Dendritic cell treated with granulocyte-macrophage colony-stimulating factor and Interleukin-4, amounts not matched to agents 40 ng/mL and 50 ng/mL, for 4 days (primary cell): ENCODE measurements at regions not wholly inside any gene's neighbourhood (a gene's known extent, or its start where the extent isn't known, plus 50 kb on each side); places are given as distances from the start of the nearest gene placed in this dataset.
A peak's percentile ranks its signal among the peaks of the same experiment; 100 is the strongest.
"Not testable (repeated sequence)": the region's sequence is repeated elsewhere in the genome, so short reads cannot be mapped to it uniquely, and the experiment has no call there.

Experiments used
- H3K27ac Mint-ChIP-seq: one replicate; pipeline ENCODE4 v1.8.0; 2022; ENCODE audit warnings: mild to moderate bottlenecking, mixed read lengths
- H3K27me3 Mint-ChIP-seq: one replicate; pipeline ENCODE4 v1.8.0; 2022; ENCODE audit warnings: mild to moderate bottlenecking, mixed read lengths
- H3K36me3 Mint-ChIP-seq: one replicate; pipeline ENCODE4 v1.8.0; 2022; ENCODE audit warnings: low read depth, mixed read lengths
- H3K4me1 Mint-ChIP-seq: one replicate; pipeline ENCODE4 v1.8.0; 2022; ENCODE audit warnings: low read depth, mixed read lengths
- H3K4me3 Mint-ChIP-seq: one replicate; pipeline ENCODE4 v1.8.0; 2022; ENCODE audit warnings: mild to moderate bottlenecking, moderate library complexity, mixed read lengths
- H3K9me3 Mint-ChIP-seq: one replicate; pipeline ENCODE4 v1.8.0; 2022; ENCODE audit warnings: mixed read lengths
- intact Hi-C: fragments of 100-400 bp; cut with micrococcal nuclease; formaldehyde crosslinking; loops from one replicate; pipeline ENCODE4 v1.15.0; 2022

DNA sequence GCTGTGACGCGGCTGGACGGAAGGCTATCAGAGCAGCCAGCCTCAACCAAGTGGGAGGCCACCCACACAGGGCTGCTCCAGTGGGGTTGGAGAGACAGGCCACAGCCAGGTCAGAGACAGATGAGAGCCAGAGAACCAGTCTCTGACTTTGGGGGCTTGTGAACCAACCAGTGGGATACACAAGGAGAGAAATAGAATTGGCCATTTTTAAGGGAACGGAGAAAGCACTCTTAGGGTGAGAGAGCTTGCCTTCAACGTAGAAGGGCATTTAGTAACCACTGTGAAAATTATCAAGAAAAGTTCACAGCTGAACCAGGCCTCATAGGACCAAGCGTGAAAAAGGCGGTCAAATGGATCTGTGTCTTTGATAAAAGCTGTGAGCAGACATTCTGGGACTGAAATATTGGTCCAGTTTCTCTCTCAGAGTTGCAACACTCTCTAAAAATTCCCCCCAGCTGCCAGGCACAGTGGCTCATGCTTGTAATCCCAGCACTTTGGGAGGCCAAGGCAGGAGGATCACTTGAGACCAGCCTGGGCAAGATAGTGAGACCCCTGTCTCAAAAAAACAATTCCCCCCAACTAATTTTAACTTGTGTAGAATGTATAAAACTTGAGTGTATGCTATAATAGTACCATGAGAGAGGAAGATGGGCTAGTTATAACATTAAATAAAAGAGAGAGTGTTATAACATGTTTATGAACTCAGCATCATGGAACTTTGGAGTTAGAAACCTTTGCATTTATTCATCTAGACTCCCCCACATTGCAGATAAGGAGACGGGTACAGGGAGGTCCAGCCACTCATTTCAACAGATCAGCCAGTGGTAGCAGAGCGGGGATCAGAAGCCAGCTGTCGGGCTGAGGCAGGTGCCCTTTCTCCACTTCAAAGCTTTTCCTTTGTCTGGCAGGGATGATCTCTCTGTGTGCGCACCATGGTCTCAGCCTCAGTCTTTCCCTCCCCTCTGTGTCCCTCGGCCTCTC is 132.2 kb downstream of the NPIPB11 start:
- H3K27me3 Mint-ChIP-seq = peaks cover 24% of the 10 kb centered on the region
- H3K4me1 Mint-ChIP-seq = peaks cover 12% of the 10 kb centered on the region
- H3K27ac Mint-ChIP-seq = not testable (repeated sequence)

DNA sequence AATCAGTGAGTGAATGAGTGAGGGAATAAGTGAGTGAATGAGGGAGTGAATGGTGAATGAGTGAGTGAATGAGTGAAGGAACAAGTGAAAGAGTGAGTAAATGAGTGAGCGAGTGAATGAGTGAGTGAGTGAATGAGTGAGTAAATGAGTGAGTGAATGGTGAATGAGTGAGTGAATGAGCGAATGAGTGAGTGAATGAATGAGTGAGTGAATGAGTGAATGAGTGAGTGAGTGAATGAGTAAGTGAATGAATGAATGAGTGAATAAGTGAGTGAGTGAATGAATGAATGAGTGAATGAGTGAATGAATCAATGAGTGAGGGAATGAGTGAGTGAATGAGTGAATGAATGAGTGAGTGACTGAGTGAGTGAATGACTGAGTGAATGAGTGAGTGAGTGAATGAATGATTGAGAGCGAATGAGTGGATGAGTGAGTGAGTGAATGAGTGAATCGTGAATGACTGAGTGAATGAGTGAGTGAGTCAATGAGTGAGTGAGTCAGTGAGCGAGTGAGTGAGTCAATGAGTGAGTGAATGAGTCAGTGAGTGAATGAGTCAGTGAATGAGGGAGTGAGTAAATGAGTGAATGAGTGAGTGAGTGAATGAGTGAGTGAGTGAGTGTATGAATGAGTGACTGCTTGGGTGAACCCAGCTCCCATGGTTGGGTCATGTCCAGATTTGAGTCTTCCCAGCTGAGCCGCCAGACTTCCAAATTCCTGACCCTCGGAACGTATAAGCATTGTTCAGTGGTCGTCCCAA is 133.0 kb downstream of the NPIPB11 start:
- peaks cover 29% of the 10 kb centered on the region for H3K27me3 Mint-ChIP-seq
- H3K4me1 Mint-ChIP-seq, H3K27ac Mint-ChIP-seq, H3K36me3 Mint-ChIP-seq, H3K4me3 Mint-ChIP-seq, intact Hi-C loops: not testable (repeated sequence)
- H3K9me3 Mint-ChIP-seq = peaks cover 11% of the 10 kb centered on the region

More for the DNA sequence above, 132.2 kb downstream of the NPIPB11 start:
- H3K36me3 Mint-ChIP-seq, intact Hi-C loops, H3K4me3 Mint-ChIP-seq: not testable (repeated sequence)
- peaks cover 11% of the 10 kb centered on the region for H3K9me3 Mint-ChIP-seq

DNA sequence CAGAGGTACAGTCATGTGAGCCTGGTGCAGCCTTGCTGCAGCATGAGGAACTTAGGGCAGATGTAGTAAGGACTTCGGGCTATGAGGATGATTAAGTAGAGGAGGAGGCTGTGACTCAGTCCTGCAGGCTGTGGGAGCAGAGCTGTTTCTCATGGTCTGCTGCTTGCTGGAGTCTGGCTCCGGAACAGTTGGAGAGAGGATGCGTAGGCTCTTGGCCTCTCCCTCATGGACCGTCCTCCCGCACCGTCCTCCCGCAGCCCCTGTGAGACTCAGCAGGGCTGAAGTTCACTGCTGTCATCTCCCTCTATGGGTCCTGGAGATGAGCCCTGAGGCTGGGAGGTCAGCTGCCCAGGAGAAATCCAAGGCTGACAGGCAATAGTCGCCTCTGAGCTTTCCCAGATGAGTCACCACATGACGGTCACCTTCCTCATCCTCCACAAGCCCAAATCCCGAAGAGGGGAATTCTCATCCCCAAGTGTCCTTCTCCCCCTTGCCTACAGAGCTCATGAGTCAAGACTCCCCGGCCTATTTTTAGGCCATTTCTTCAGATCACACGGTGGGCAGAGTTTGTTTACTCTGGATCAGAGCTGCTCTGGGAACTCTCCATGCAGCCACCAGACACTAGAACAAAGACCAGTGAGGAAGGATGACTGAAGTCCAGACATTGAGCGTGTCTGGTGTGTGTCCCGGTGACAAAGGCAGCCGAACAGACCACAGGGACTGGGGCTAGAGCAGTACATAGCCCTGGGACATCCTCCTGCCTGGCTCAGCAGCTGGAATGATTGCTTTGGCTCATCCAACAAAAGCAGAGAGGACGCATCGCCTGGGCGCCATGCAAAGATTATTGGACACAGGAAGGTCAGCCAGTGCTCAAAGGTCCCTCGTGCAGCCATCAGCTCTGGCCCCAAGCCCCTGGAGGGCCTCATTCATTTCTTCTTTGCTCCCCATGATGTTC is 134.5 kb downstream of the NPIPB11 start:
- H3K36me3 Mint-ChIP-seq, intact Hi-C loops, H3K4me3 Mint-ChIP-seq, H3K27ac Mint-ChIP-seq: not testable (repeated sequence)
- peaks cover 42% of the 10 kb centered on the region for H3K27me3 Mint-ChIP-seq
- peaks cover 14% of the 10 kb centered on the region for H3K4me1 Mint-ChIP-seq
- peaks cover 11% of the 10 kb centered on the region for H3K9me3 Mint-ChIP-seq

- H3K4me3 Mint-ChIP-seq, H3K27ac Mint-ChIP-seq, H3K36me3 Mint-ChIP-seq, intact Hi-C loops: not testable (repeated sequence)
- H3K9me3 Mint-ChIP-seq = peaks cover 11% of the 10 kb centered on the region
- peaks cover 40% of the 10 kb centered on the region for H3K27me3 Mint-ChIP-seq
- H3K4me1 Mint-ChIP-seq = peaks cover 21% of the 10 kb centered on the region
Measured at GRCh38 chr16:29270923-29271322, 135.6 kb downstream of the NPIPB11 start.

- H3K27ac Mint-ChIP-seq, H3K36me3 Mint-ChIP-seq, H3K4me3 Mint-ChIP-seq, intact Hi-C loops: not testable (repeated sequence)
- peaks cover 11% of the 10 kb centered on the region for H3K9me3 Mint-ChIP-seq
- H3K4me1 Mint-ChIP-seq = peaks cover 24% of the 10 kb centered on the region
- peaks cover 34% of the 10 kb centered on the region for H3K27me3 Mint-ChIP-seq
Measured at GRCh38 chr16:29270033-29270432, 136.5 kb downstream of the NPIPB11 start.

DNA sequence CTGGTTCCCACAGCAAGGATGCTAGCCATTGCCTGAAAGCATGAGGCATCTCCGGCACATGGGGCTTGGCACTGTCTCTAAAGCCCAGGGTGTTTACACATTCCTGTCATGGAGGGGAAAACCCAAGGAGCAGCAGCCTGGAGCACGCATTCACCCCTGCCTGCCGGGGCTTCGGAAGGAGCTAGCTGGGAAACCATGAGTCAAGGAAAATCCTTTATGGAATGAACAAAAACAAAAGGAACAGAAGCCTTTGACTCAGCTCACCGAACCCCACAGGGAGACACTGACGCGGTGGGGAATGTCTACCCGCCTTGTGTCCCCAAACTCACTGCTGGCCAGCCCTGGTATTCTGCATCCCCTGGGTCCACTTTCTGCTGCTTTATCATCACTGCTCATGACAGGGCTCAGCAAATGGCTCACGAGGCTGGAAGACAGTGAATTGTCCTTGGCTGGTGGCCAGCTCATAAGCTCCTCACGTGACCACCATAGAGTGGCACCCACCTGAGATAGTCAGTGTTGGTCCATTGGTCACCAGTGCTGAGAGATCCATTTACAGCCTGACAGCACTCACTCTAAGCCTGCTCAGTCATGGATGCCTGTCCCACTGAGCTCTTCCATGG is 137.2 kb downstream of the NPIPB11 start:
- H3K9me3 Mint-ChIP-seq = peaks cover 11% of the 10 kb centered on the region
- intact Hi-C loops, H3K27ac Mint-ChIP-seq, H3K36me3 Mint-ChIP-seq, H3K4me3 Mint-ChIP-seq: not testable (repeated sequence)
- H3K4me1 Mint-ChIP-seq = peaks cover 31% of the 10 kb centered on the region
- peaks cover 34% of the 10 kb centered on the region for H3K27me3 Mint-ChIP-seq

GRCh38 chr16:29268785-29269191 is 137.7 kb downstream of the NPIPB11 start:
- H3K36me3 Mint-ChIP-seq, H3K4me3 Mint-ChIP-seq, H3K27ac Mint-ChIP-seq, intact Hi-C loops: not testable (repeated sequence)
- H3K9me3 Mint-ChIP-seq = peaks cover 11% of the 10 kb centered on the region
- H3K4me1 Mint-ChIP-seq = peaks cover 36% of the 10 kb centered on the region
- H3K27me3 Mint-ChIP-seq = peaks cover 38% of the 10 kb centered on the region

DNA sequence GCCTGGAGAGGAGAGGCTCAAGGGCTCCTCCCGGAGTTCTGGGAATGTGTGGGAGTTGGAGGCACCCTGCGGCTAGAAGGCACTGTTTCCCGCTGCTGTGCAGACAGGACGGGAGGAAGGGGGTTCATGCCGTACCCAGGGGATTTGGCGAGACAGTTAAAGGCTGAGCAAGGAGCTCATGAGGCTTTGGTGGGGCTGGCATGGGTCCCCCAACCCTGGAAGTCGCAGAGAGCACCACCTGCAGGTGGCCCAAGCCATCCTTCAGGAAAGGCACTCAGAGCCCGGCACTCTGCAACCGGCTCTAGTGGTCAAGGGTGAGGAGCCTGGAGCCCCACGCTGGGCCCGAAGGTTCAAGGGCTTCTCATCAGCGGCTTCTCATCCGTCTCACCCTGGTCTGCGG is 138.2 kb downstream of the NPIPB11 start:
- H3K27ac Mint-ChIP-seq, H3K4me3 Mint-ChIP-seq, intact Hi-C loops, H3K36me3 Mint-ChIP-seq: not testable (repeated sequence)
- Mint-ChIP-seq H3K27me3 (peaks cover 38% of the 10 kb centered on the region), H3K9me3 (peaks cover 11% of the 10 kb centered on the region), H3K4me1 (peaks cover 37% of the 10 kb centered on the region)

DNA sequence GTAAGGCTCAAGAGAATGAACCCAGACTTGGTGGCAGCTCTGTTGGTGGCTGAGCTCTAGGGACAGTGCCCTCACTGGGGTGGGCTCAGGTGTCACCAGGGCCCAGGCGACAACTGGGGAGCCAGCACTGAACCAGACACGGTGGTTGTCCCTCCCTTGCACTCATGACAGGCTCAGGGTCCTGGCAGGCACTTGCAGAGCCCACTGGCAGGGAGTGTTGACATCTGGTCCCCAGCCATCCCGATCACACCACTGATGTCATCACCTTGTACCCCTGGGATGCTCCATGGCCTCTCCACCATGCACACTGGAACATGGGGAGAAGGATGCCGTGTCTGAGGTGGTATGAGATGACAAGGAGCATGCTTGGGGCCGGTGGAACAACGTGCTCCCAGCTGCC is 138.6 kb downstream of the NPIPB11 start:
- intact Hi-C loops, H3K36me3 Mint-ChIP-seq, H3K27ac Mint-ChIP-seq, H3K4me3 Mint-ChIP-seq: not testable (repeated sequence)
- H3K27me3 Mint-ChIP-seq = peaks cover 38% of the 10 kb centered on the region
- H3K4me1 Mint-ChIP-seq = peaks cover 37% of the 10 kb centered on the region
- peaks cover 11% of the 10 kb centered on the region for H3K9me3 Mint-ChIP-seq

- peaks cover 43% of the 10 kb centered on the region for H3K27me3 Mint-ChIP-seq
- H3K36me3 Mint-ChIP-seq, intact Hi-C loops, H3K4me3 Mint-ChIP-seq: not testable (repeated sequence)
- H3K27ac Mint-ChIP-seq = peak overlapping the region; percentile 40
- peaks cover 11% of the 10 kb centered on the region for H3K9me3 Mint-ChIP-seq
- H3K4me1 Mint-ChIP-seq = peaks cover 44% of the 10 kb centered on the region
Measured at GRCh38 chr16:29267055-29267619, 139.4 kb downstream of the NPIPB11 start.

- intact Hi-C loops, H3K36me3 Mint-ChIP-seq, H3K4me3 Mint-ChIP-seq: not testable (repeated sequence)
- H3K4me1 Mint-ChIP-seq = peaks cover 45% of the 10 kb centered on the region
- peak overlapping the region; percentile 40 for H3K27ac Mint-ChIP-seq
- peaks cover 11% of the 10 kb centered on the region for H3K9me3 Mint-ChIP-seq
- peaks cover 47% of the 10 kb centered on the region for H3K27me3 Mint-ChIP-seq
Measured at GRCh38 chr16:29266612-29267011, 139.9 kb downstream of the NPIPB11 start.

DNA sequence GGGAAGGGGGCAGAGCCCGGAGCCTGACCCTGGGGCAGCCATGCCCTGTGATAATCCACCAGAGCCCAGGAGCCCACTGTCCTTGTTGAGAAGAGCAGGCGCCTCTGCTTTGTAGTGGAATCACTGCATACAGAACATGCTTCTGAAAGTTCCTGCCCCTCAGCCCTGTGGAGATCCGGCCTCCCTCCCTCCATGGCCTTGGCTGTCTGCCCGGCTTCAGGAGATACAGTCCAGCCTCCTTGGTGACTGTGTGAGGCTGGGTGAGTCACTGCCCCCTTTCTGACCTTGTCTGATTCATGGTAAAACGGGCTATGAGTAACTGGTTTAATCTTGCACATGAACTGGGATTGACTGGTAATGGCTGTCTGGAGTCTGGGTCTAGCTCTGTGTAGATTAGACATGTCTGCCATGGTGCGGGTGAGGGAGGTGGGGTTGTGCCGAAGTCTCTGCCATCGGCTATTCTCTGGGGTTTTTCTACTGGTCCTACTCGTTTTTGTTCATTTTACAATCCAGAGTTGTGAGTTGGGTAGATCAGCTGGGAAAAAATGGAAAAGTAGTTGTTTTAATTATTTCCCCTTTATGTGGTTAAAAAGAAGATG is 141.2 kb downstream of the NPIPB11 start:
- intact Hi-C loops, H3K4me3 Mint-ChIP-seq, H3K9me3 Mint-ChIP-seq, H3K27ac Mint-ChIP-seq, H3K36me3 Mint-ChIP-seq: not testable (repeated sequence)
- Mint-ChIP-seq H3K27me3 (peaks cover 49% of the 10 kb centered on the region), H3K4me1 (peaks cover 45% of the 10 kb centered on the region)
